Loucy (cell line): ENCODE measurements at regions not wholly inside any gene's neighbourhood (a gene's known extent, or its start where the extent isn't known, plus 50 kb on each side); places are given as distances from the start of the nearest gene placed in this dataset.

Source experiments
- H2AFZ ChIP-seq: fragments of 200-600 bp; sonication (generic); 2 replicates; pipeline ENCODE4 v1.6.0; 2016; ENCODE audit warnings: antibody characterized with exemption, mild to moderate bottlenecking, low read length, moderate library complexity
- H3F3A ChIP-seq: fragments of 200-600 bp; 2 replicates; pipeline ENCODE4 v1.6.0; 2016; ENCODE audit warnings: antibody characterized with exemption, low read depth, mild to moderate bottlenecking
- H3K27me3 ChIP-seq: fragments of 200-600 bp; sonication (generic); 2 replicates; pipeline ENCODE4 v1.6.1; 2014; ENCODE audit warnings: low read length, mild to moderate bottlenecking; ENCODE audit not compliant: insufficient read depth, poor library complexity, severe bottlenecking
- H3K36me3 ChIP-seq: fragments of 200-600 bp; sonication (generic); 2 replicates; pipeline ENCODE4 v1.6.1; 2016; ENCODE audit warnings: low read length; ENCODE audit not compliant: insufficient read depth
- H3K4me1 ChIP-seq: fragments of 200-600 bp; sonication (generic); 2 replicates; pipeline ENCODE4 v1.5.1; 2014; ENCODE audit warnings: low read length, mild to moderate bottlenecking; ENCODE audit not compliant: insufficient read depth, poor library complexity, severe bottlenecking
- H3K4me2 ChIP-seq: fragments of 200-600 bp; sonication (generic); 2 replicates; pipeline ENCODE4 v1.6.0; 2014; ENCODE audit warnings: antibody characterized with exemption, low read length, low read depth, mild to moderate bottlenecking; ENCODE audit not compliant: poor library complexity, severe bottlenecking
- H3K4me3 ChIP-seq: fragments of 200-600 bp; sonication (generic); 2 replicates; pipeline ENCODE4 v1.5.1; 2014; ENCODE audit warnings: low read length, mild to moderate bottlenecking, mixed read lengths; ENCODE audit not compliant: poor library complexity, severe bottlenecking
- H3K79me2 ChIP-seq: fragments of 200-600 bp; sonication (generic); 2 replicates; pipeline ENCODE4 v1.6.1; 2014; ENCODE audit warnings: low read length; ENCODE audit not compliant: insufficient read depth
- H3K9ac ChIP-seq: fragments of 200-600 bp; sonication (generic); 2 replicates; pipeline ENCODE4 v1.6.0; 2014; ENCODE audit warnings: mild to moderate bottlenecking, low read depth, low read length, moderate library complexity; ENCODE audit not compliant: poor library complexity, severe bottlenecking
- H3K9me2 ChIP-seq: fragments of 200-600 bp; sonication (generic); replicated peaks from 2 replicates; pipeline ENCODE4 v1.6.1; 2016; ENCODE audit warnings: low read depth, low read length, mixed read lengths
- H3K9me3 ChIP-seq: fragments of 200-600 bp; sonication (generic); 2 replicates; pipeline ENCODE4 v1.6.1; 2014; ENCODE audit warnings: mild to moderate bottlenecking, antibody characterized with exemption, low read length, low read depth; ENCODE audit not compliant: insufficient read depth
- H4K20me1 ChIP-seq: fragments of 200-600 bp; sonication (generic); 2 replicates; pipeline ENCODE4 v1.6.0; 2014; ENCODE audit warnings: antibody characterized with exemption, low read length, mild to moderate bottlenecking; ENCODE audit not compliant: insufficient read depth, poor library complexity, severe bottlenecking
- EZH2phosphoT487 ChIP-seq: fragments of 200-600 bp; IDR thresholded peaks from 2 replicates; pipeline ENCODE4 v1.6.1; 2018; ENCODE audit warnings: antibody characterized with exemption, mild to moderate bottlenecking, moderate library complexity, borderline replicate concordance
- TF ChIP-seq, protein P1 (sequence below): fragments of 200-600 bp; sonication (generic); conservative IDR thresholded peaks from 2 replicates; pipeline ENCODE4 v1.5.1; 2014; ENCODE audit warnings: mild to moderate bottlenecking, antibody characterized with exemption, low read length

DNA sequence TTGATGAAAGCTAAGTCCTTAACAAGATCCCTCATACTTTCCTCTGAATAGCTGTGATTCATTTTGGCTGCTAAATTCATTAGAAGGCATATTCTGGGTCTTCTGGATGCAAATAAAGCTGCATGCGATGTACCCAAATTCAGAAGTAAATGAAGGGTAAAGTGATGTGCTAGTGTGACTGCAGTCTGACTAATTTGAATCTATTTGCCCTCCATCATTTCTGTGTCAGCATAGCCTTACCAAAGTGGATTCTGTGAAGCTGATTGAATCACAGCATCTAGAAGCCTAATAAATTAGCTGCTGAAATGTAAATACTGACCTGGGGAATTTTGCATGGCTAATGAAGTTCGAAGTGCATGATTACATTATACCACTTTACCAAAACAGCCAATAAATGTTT lies 162.2 kb downstream of the TPH2 start:
- H4K20me1 ChIP-seq: no peaks in the 10 kb centered on the region
- H3K4me2 ChIP-seq: no peak overlapping the region
- no peaks in the 10 kb centered on the region for H3K9me2 ChIP-seq
- no peaks in the 10 kb centered on the region for H3K27me3 ChIP-seq
- H3K9me3 ChIP-seq: no peaks in the 10 kb centered on the region
- H3K9ac ChIP-seq: no peak overlapping the region
- H3K79me2 ChIP-seq: no peaks in the 10 kb centered on the region
- no peak overlapping the region for H2AFZ ChIP-seq
- H3F3A ChIP-seq: no peaks in the 10 kb centered on the region
- H3K36me3 ChIP-seq: no peaks in the 10 kb centered on the region
- no peaks in the 10 kb centered on the region for H3K4me1 ChIP-seq
- TF ChIP-seq, protein P1, sequence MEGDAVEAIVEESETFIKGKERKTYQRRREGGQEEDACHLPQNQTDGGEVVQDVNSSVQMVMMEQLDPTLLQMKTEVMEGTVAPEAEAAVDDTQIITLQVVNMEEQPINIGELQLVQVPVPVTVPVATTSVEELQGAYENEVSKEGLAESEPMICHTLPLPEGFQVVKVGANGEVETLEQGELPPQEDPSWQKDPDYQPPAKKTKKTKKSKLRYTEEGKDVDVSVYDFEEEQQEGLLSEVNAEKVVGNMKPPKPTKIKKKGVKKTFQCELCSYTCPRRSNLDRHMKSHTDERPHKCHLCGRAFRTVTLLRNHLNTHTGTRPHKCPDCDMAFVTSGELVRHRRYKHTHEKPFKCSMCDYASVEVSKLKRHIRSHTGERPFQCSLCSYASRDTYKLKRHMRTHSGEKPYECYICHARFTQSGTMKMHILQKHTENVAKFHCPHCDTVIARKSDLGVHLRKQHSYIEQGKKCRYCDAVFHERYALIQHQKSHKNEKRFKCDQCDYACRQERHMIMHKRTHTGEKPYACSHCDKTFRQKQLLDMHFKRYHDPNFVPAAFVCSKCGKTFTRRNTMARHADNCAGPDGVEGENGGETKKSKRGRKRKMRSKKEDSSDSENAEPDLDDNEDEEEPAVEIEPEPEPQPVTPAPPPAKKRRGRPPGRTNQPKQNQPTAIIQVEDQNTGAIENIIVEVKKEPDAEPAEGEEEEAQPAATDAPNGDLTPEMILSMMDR: no peak
- TF ChIP-seq EZH2phosphoT487: no peak
- H3K4me3 ChIP-seq: no peak overlapping the region

DNA sequence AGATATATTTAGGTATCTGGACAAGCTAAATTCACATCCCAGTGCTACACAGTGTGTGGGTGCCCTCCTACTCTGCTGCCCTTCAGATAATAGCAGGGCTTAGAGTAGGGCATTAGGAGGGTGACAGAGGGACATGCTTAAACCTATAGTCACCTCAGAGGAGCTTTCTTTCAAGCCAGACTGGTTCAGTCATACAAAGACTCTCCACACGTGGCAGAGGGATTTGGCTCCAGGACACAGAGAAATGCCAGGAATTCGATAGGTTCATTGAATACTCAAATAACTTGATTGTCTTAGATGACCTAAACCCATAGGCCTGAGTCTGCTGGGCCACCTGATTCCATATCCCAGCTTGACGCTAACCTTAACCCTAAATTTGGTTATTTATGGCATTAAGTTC lies 163.5 kb downstream of the TPH2 start:
- Histone ChIP-seq H3K4me3 (no peak overlapping the region), H2AFZ (no peak overlapping the region), H3K4me1 (no peaks in the 10 kb centered on the region), H3K9me2 (no peaks in the 10 kb centered on the region), H3K27me3 (no peaks in the 10 kb centered on the region), H3K36me3 (no peaks in the 10 kb centered on the region), H3K9me3 (no peaks in the 10 kb centered on the region), H3K9ac (no peak overlapping the region), H4K20me1 (no peaks in the 10 kb centered on the region), H3K79me2 (no peaks in the 10 kb centered on the region), H3F3A (no peaks in the 10 kb centered on the region), H3K4me2 (no peak overlapping the region)
- TF ChIP-seq, protein P1: no peak
- TF ChIP-seq EZH2phosphoT487: no peak

DNA sequence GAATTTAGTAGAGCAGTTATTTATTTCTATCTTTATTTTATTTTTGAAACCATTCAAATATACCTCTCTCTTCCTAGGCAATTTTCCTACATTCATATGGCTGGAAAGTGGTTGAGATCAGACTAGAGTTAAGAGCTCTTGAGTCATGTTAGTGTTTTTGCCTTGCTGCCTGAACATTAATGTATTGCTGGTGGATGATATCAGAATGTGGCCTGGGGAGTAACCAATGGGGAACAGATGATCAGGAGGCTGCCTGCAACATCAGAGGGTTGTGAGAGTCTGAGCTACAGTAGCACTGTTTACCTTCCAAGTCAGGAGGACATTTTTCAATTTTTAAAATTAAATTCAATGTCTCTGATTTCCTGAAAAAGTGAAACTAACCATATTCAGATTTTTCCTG lies 166.3 kb upstream of the TRHDE start:
- Histone ChIP-seq H3K9ac (no peak overlapping the region), H2AFZ (no peak overlapping the region), H3K4me1 (no peaks in the 10 kb centered on the region), H3K9me3 (no peaks in the 10 kb centered on the region), H3K36me3 (no peaks in the 10 kb centered on the region), H3K79me2 (no peaks in the 10 kb centered on the region), H3F3A (no peaks in the 10 kb centered on the region), H3K9me2 (no peaks in the 10 kb centered on the region), H3K4me2 (no peak overlapping the region), H3K27me3 (no peaks in the 10 kb centered on the region), H4K20me1 (no peaks in the 10 kb centered on the region), H3K4me3 (no peak overlapping the region)
- TF ChIP-seq, protein P1: no peak
- no peak for TF ChIP-seq EZH2phosphoT487
